ENCODE measurements at regions not wholly inside any gene's neighbourhood (a gene's known extent, or its start where the extent isn't known, plus 50 kb on each side); places are given as distances from the start of the nearest gene placed in this dataset.
A peak's percentile ranks its signal among the peaks of the same experiment; 100 is the strongest.

DNA sequence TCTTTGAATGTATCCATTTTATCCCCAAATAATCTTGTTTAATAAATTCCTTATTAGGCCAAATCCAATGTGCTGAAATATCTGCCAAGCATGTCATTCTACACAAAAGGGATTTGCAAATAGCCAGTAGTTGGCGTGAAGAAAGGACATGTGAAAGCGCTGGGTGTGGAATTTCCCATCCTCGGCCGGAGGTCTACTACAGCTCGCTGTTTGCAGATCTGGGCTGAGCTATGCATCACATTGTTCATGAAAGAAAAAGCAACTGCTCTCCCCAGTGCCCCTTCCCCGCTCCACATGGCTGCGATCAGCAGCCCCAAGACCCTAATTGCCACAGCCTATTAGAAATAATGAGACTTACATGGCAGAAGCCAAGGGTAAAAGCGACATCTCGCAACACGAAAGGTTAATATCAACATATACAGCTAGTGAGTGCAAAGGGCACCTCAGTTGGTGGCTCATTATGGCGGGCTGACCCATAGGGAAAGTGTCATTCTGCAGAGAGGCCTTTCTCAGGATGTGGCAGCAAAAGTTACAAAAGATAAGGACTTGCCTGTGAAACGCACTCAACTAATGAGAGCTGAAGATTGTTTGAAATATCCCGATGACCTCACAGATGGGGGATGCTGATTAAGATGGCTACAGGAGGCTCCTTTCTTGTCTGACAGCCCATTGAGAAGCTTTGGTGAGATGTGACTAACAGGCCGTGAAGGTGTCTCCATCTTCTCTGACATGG lies 126.9 kb upstream of the CYP1B1 start:
- H3K27me3 ChIP-seq (ENCODE audit: control insufficient read depth, insufficient read depth, low read length) = peaks cover 5% of the 10 kb centered on the region; the same call in 1 of the 2 replicates
- dilution Hi-C loops (cut with HindIII; ENCODE audit: low sequenced_read_pairs, unreplicated experiment) (no loop called here), in situ Hi-C loops (cut with MboI; ENCODE audit: low sequenced_read_pairs) (no loop called here), intact Hi-C loops (cut with micrococcal nuclease) (no loop called here)
- peak overlapping the region; percentile 17; the same call in 1 of the 2 replicates for H3K27ac ChIP-seq (ENCODE audit: insufficient read depth, low read length)
- DNase-seq = peak; percentile 41
- H2AK5ac ChIP-seq (ENCODE audit: low read depth, low read length) = no peak overlapping the region
- H4K91ac ChIP-seq (ENCODE audit: insufficient read depth, low read depth, low read length) = peak overlapping the region; percentile 51; the same call in 1 of the 2 replicates
- no peaks in the 10 kb centered on the region for H3K4me1 ChIP-seq (ENCODE audit: control insufficient read depth, insufficient read depth, low read length)
- no TSS peak for BruUV-seq (replicated peaks)
- H3K36me3 ChIP-seq (ENCODE audit: control insufficient read depth, insufficient read depth, low read length) = no peaks in the 10 kb centered on the region
- peak overlapping the region; percentile 40; the same call in 1 of the 2 replicates for H2BK120ac ChIP-seq (ENCODE audit: low read depth, low read length)
- H2BK5ac ChIP-seq (ENCODE audit: low read depth, low read length, poor library complexity, severe bottlenecking) = peak overlapping the region; percentile 64
- 81% methylated on average over 5 of the region's 14 CpGs; no CpG with 5 or more reads in 1 of the 2 experiments for WGBS, 2 experiments (ENCODE audit: extremely low coverage in 2 of 2, insufficient read length in 1 of 2)
- H3K56ac ChIP-seq (ENCODE audit: extremely low read depth, insufficient read depth, low read length) = no peak overlapping the region
- no peak overlapping the region for H3K4me3 ChIP-seq (ENCODE audit: insufficient read depth, low read depth, low read length)
- no peak overlapping the region for H2BK15ac ChIP-seq (ENCODE audit: low read depth, low read length)
- H4K8ac ChIP-seq (ENCODE audit: low read depth in 2 of 2, low read length in 2 of 2) = peak overlapping the region in 1 of 2 experiments; percentile 38; a peak in 1 of 4 replicates
- H4K20me1 ChIP-seq (ENCODE audit: insufficient read depth, low read length) = no peaks in the 10 kb centered on the region
- H4K5ac ChIP-seq (ENCODE audit: low read depth, low read length) = no peak overlapping the region
- peak overlapping the region; percentile 70 for H2BK20ac ChIP-seq (ENCODE audit: low read depth, low read length)
- H3K4me2 ChIP-seq (ENCODE audit: low read depth, low read length) = no peak overlapping the region
- ATAC-seq (ENCODE audit: low read depth) = peak; percentile 17; the same call in 1 of the 2 replicates
- H3K9ac ChIP-seq (ENCODE audit: low read depth, low read length) = no peak overlapping the region
- ChIA-PET CTCF (no interaction called here), POLR2A (ENCODE audit: unreplicated experiment) (no interaction called here)
- H3K18ac ChIP-seq (ENCODE audit: low read depth, low read length) = peak overlapping the region; percentile 42; the same call in 1 of the 2 replicates
- peak overlapping the region; percentile 51 for H2AFZ ChIP-seq (replicated peaks; ENCODE audit: low read length, poor library complexity)
- TF ChIP-seq FOS (IDR thresholded peaks at IDR 0.05; ENCODE audit: low read depth, low read length) = no peak
- TF ChIP-seq CTCF (conservative IDR thresholded peaks at IDR 0.05; ENCODE audit: low read depth, low read length) = no peak
- no peak for TF ChIP-seq CEBPB (IDR thresholded peaks at IDR 0.05; ENCODE audit: low read depth, low read length)
- TF ChIP-seq BHLHE40 (IDR thresholded peaks at IDR 0.05; ENCODE audit: low read depth, low read length) = no peak
- no peak for TF ChIP-seq ELK1 (IDR thresholded peaks at IDR 0.05; ENCODE audit: borderline replicate concordance, low read depth, low read length)
- TF ChIP-seq POLR2A (IDR thresholded peaks at IDR 0.05; ENCODE audit: low read depth, low read length) = no peak
- no peak for TF ChIP-seq USF2 (IDR thresholded peaks at IDR 0.05; ENCODE audit: low read depth, low read length)
- no peak for TF ChIP-seq RFX5 (IDR thresholded peaks at IDR 0.05; ENCODE audit: low read depth, low read length)
- TF ChIP-seq MAZ (IDR thresholded peaks at IDR 0.05; ENCODE audit: borderline replicate concordance, low read depth, low read length) = no peak
- no peak for TF ChIP-seq RCOR1 (IDR thresholded peaks at IDR 0.05; ENCODE audit: insufficient replicate concordance, low read length)
- no peaks in the 10 kb centered on the region for H3K9me1 ChIP-seq (ENCODE audit: insufficient read depth, low read length)
- no peak overlapping the region for H2AK9ac ChIP-seq (replicated peaks; ENCODE audit: low read depth, low read length, poor library complexity)
- no peaks in the 10 kb centered on the region for H3K79me1 ChIP-seq (ENCODE audit: low read depth in 1 of 2, low read length in 2 of 2)
- no peak overlapping the region for H3K23ac ChIP-seq (ENCODE audit: low read depth, low read length)
- no peaks in the 10 kb centered on the region; the same call in 1 of the 2 replicates for H3K9me3 ChIP-seq (ENCODE audit: control insufficient read depth, insufficient read depth, low read length)
- H3K4ac ChIP-seq (ENCODE audit: low read depth, low read length) = no peak overlapping the region; the same call in 1 of the 2 replicates
- no peak overlapping the region; the same call in 1 of the 2 replicates for H3K14ac ChIP-seq (replicated peaks; ENCODE audit: low read depth, low read length)
